NT2/D1 (cell line): ENCODE measurements at regions not wholly inside any gene's neighbourhood (a gene's known extent, or its start where the extent isn't known, plus 50 kb on each side); places are given as distances from the start of the nearest gene placed in this dataset.

Experiments
- DNase-seq: peaks from one replicate; pipeline ENCODE4 v3.0.0-alpha.2; 2011; ENCODE audit warnings: low read depth, low spot score
- H3K27me3 ChIP-seq: 2 replicates; pipeline ENCODE4 v1.6.0; 2011; ENCODE audit warnings: mild to moderate bottlenecking; ENCODE audit not compliant: insufficient read length, insufficient read depth
- H3K36me3 ChIP-seq: 2 replicates; pipeline ENCODE4 v1.6.1; 2011; ENCODE audit warnings: mild to moderate bottlenecking, low read length, mixed read lengths; ENCODE audit not compliant: insufficient read depth, insufficient read length
- H3K4me1 ChIP-seq: 2 replicates; pipeline ENCODE4 v1.5.1; 2011; ENCODE audit not compliant: insufficient read depth, insufficient read length
- H3K4me3 ChIP-seq: 2 replicates; pipeline ENCODE4 v1.5.1; 2011; ENCODE audit warnings: low read depth; ENCODE audit not compliant: insufficient read length
- H3K9ac ChIP-seq: 2 replicates; pipeline ENCODE4 v1.6.0; 2011; ENCODE audit warnings: low read depth; ENCODE audit not compliant: insufficient read length
- H3K9me3 ChIP-seq: 2 replicates; pipeline ENCODE4 v1.5.1; 2011; ENCODE audit warnings: mild to moderate bottlenecking, low read length; ENCODE audit not compliant: insufficient read depth
- SUZ12 ChIP-seq: IDR thresholded peaks from 2 replicates; pipeline ENCODE4 v1.6.1; 2011; ENCODE audit not compliant: insufficient read length, insufficient read depth; ENCODE audit errors: extremely low read depth
- YY1 ChIP-seq: IDR thresholded peaks from 2 replicates; pipeline ENCODE4 v1.6.1; 2011; ENCODE audit not compliant: insufficient read length, insufficient read depth
- ZNF274 ChIP-seq: IDR thresholded peaks from 2 replicates; pipeline ENCODE4 v1.6.1; 2011; ENCODE audit warnings: mild to moderate bottlenecking, low read depth, low read length

DNA sequence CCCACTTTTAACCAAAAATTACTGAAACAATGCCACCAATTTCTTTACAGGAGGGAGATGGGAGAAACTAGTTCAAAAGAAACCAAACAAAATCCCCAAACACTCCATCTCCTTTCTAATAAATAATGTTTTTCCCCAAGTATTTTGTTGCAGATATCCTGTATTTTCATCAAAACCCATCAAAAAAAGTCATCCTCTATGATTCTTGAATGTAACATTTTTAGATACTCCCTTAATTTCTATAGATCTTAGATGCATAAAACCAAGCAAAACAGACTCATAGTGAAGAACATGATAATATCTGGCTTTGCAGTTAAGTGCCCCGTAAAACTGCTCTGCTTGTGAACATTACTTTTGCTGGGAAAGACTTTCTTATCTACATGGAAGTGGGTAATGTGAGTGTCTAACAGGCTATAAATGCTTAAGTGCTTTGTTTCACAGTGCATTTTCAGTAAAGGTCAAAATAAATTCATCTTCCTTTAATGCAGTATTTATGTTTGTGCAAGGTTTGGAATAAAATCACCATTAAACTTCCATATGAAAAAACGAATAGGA lies 77.3 kb upstream of the TBCA start:
- Histone ChIP-seq H3K4me3 (no peak overlapping the region), H3K9ac (no peak overlapping the region), H3K9me3 (no peaks in the 10 kb centered on the region), H3K36me3 (no peaks in the 10 kb centered on the region), H3K4me1 (no peaks in the 10 kb centered on the region), H3K27me3 (peaks cover 59% of the 10 kb centered on the region)
- TF ChIP-seq YY1, result no peak
- TF ChIP-seq ZNF274, result no peak
- no peak for TF ChIP-seq SUZ12
- DNase-seq, result no peak

DNA sequence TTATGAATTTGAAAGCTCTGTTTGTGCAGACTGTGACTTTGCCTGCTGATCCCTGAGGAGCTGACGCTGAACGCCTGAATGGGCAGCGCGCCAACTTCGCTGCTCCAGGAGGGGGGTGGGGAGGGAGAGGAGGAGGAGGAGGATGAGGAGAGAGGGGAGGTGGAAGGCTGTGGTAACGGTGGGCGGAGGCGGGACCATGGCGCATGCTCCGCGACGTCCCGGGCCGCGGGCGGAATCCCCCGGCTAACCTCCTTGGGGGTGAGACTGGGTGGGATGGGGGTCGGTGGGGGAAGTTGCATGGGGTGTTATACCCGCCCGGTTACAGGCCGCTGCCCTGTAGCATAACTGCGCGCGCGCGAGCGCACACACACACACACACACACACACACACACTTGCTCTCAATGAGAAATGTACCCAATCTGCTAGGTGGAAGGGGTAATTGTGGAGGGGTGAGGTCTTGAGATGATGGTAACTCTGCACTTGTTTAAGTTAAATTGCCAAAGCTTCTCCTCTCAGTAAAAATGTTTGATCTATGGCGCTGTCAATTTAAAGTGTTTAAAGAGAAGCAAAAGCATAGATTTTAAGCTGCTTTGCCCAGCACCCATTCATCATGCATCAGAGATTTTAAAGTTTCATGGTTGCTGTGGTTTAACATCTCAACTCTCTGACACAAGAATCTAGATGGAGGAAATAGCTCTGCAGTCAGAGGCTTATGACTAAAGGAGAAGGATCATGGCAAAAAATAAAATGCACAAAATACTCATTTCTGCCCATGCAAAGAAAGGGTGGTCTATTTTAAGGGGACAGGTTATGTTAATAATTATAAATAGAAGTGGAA lies 76.6 kb upstream of the TBCA start:
- Histone ChIP-seq H3K36me3 (no peaks in the 10 kb centered on the region), H3K4me1 (no peaks in the 10 kb centered on the region), H3K9me3 (no peaks in the 10 kb centered on the region), H3K27me3 (peaks cover 62% of the 10 kb centered on the region), H3K9ac (no peak overlapping the region), H3K4me3 (peak overlapping the region; percentile 30)
- DNase-seq, result peak; percentile 40
- TF ChIP-seq ZNF274 (no peak), YY1 (no peak), SUZ12 (no peak)

DNA sequence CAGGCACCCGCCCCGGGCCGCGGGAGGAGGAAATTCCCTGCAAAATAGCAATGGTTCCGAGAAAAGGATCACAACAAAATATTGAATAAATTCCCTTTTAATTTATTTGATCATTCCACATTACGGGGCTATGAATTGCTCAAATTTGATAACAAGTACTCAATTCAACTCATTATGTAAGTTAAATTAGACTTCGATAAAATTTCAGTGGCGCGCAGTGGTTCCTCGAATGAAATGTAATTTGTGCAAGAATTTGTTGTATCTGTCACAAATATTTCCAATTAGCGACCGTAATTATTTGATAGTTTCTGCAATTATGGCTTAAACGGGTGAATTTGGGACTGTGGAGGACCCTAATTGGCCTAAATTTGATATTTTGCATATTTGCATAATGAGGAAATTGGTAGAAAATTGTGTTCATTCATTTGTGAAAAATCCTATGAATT lies 76.0 kb upstream of the TBCA start:
- H3K36me3 ChIP-seq, result no peaks in the 10 kb centered on the region
- peaks cover 68% of the 10 kb centered on the region for H3K27me3 ChIP-seq
- no peaks in the 10 kb centered on the region for H3K9me3 ChIP-seq
- no peak for DNase-seq
- no peak for TF ChIP-seq YY1
- no peak for TF ChIP-seq ZNF274
- TF ChIP-seq SUZ12, result no peak
- H3K4me1 ChIP-seq, result peaks cover 3% of the 10 kb centered on the region
- H3K9ac ChIP-seq, result no peak overlapping the region
- H3K4me3 ChIP-seq, result peak overlapping the region; percentile 30

DNA sequence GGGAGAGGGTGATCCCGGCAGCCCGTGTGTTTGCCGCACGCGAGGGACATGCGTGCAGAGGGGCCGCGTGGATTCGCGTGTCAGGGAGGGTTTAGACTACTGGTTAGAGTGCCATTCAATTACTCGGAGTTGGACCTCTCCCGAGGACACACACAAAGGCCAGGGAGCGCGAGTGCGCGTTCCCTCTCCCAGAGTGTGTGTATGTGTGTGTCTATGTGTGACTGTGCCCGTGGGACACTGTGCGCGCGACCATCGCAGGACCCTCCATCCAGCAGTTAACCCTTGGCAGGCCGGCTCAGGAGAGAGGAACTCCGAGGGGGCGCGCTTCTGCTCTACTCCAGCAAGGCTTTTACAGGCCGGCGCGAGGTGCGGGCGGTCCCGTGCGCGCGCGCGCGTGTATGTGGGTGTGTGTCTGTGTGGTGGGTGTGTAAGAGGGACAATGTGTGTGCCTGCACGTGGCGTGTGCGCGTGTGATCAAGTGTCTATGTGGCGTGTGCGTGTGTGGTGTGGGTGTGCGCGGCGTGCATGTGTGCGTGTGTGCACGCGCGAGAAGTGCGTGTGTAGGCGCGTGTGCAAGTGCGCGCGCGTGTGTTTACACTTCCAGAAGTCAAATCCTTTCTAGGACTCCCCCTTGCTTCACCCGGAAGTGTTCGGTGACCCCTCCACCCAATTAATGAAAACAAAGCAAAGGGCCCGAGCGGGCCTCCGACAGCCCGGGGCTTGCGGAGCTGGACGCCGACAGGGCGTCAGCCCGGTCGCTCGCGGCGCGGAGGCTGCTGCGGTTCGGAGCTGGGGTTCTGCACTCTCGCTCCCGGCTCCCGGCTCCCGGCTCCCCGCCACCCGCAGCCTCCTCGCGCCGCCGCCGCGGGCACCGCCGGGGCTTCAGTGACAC lies 75.3 kb upstream of the TBCA start:
- Histone ChIP-seq H3K9me3 (no peaks in the 10 kb centered on the region), H3K4me1 (peaks cover 8% of the 10 kb centered on the region), H3K36me3 (no peaks in the 10 kb centered on the region), H3K27me3 (peaks cover 74% of the 10 kb centered on the region), H3K4me3 (peak overlapping the region; percentile 30), H3K9ac (no peak overlapping the region)
- DNase-seq, result no peak
- TF ChIP-seq YY1 (no peak), ZNF274 (no peak), SUZ12 (no peak)

DNA sequence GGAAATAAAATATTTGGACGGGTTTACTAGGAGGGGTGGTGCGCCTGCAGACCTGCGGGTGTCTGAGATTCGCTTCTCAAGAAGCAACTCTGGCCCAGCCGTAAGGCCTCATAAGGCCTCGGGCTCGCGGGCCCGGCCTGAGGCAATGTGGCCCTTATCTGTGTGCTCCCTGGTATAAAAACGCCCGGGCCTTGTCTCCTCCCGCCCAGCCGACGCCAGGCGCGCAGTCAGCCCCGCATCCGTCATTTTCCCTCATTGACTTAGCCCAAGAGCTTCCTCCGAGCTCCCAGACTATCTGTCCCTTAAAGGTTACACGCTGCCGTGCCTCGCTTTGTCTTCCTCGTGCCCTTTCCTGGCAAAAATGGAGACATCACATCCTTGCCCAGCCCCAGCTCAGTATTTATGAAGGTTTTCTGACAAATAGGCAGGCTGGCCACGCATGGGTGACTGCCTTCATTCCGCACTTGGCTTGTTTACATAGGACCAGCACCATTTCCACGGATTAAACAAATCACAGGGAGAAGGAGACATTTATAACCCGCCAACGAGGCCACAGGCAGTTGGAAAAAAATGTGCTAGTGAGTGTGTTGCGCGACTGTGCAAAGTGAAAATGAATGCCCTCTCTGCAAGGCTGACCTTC lies 74.5 kb upstream of the TBCA start:
- no peak overlapping the region for H3K4me3 ChIP-seq
- no peak for TF ChIP-seq YY1
- TF ChIP-seq SUZ12, result no peak
- TF ChIP-seq ZNF274, result no peak
- no peaks in the 10 kb centered on the region for H3K36me3 ChIP-seq
- DNase-seq, result no peak
- H3K4me1 ChIP-seq, result peaks cover 8% of the 10 kb centered on the region
- H3K27me3 ChIP-seq, result peaks cover 82% of the 10 kb centered on the region
- no peak overlapping the region for H3K9ac ChIP-seq
- H3K9me3 ChIP-seq, result no peaks in the 10 kb centered on the region

DNA sequence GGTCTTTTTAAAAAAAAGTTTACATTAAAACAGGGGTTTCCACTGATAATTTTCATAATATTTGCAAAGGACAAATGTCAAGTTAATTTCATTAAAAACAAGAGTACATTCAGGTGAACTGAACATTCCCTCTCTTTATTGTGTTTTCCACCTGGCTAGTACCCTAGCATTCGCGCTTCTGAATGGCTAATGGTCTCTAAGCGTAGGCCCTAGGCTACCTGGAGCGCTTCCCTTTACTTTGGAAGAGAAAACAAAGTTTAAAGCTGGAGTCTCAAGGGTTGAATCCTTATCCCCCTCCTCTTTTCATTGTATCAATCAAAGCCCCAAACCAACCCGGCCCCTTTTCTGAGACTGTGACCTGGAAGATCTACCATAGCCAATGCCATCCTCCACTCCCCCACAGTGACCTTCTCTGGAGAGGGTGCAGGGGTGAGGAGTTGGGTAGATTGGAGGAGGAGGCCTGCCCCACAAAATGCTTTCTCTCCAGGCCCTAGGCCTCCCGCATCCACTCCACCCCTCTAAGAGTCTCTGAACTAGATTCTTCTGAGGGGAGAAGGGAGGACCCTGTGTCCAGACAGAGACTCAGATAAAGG lies 73.3 kb upstream of the TBCA start:
- DNase-seq, result no peak
- no peaks in the 10 kb centered on the region for H3K9me3 ChIP-seq
- H3K36me3 ChIP-seq, result no peaks in the 10 kb centered on the region
- peaks cover 90% of the 10 kb centered on the region for H3K27me3 ChIP-seq
- no peak overlapping the region for H3K9ac ChIP-seq
- H3K4me3 ChIP-seq, result no peak overlapping the region
- peaks cover 8% of the 10 kb centered on the region for H3K4me1 ChIP-seq
- TF ChIP-seq SUZ12 (no peak), ZNF274 (no peak), YY1 (no peak)
